GM23338 (cell line): ENCODE measurements at regions not wholly inside any gene's neighbourhood (a gene's known extent, or its start where the extent isn't known, plus 50 kb on each side); places are given as distances from the start of the nearest gene placed in this dataset.

Experiments used
- ATAC-seq: fragments of 200-7000 bp; cut with Tn5 transposase; 3 replicates; pipeline ENCODE4 v1.9.1; 2020
- DNase-seq: peaks from one replicate; pipeline ENCODE4 v3.0.0-alpha.2; 2015; ENCODE audit warnings: low spot score
- H2AFZ ChIP-seq: fragments of 200-600 bp; sonication (generic); 2 replicates; pipeline ENCODE4 v1.8.0; 2016; ENCODE audit warnings: antibody characterized with exemption, mild to moderate bottlenecking, moderate library complexity
- H3F3A ChIP-seq: fragments of 200-600 bp; sonication (generic); replicated peaks from 2 replicates; pipeline ENCODE4 v1.8.0; 2017; ENCODE audit warnings: antibody characterized with exemption, mixed run types, low read depth
- H3K27ac ChIP-seq: fragments of 200-600 bp; sonication (generic); 2 replicates; pipeline ENCODE4 v1.6.1; 2016; ENCODE audit warnings: low read depth
- H3K27me3 ChIP-seq: fragments of 200-600 bp; sonication (generic); 2 replicates; pipeline ENCODE4 v1.8.0; 2016; ENCODE audit warnings: mild to moderate bottlenecking, mixed run types, moderate library complexity; ENCODE audit not compliant: insufficient read depth
- H3K36me3 ChIP-seq: fragments of 200-600 bp; sonication (generic); 2 replicates; pipeline ENCODE4 v1.8.0; 2016; ENCODE audit warnings: mild to moderate bottlenecking; ENCODE audit not compliant: insufficient read depth
- H3K4me1 ChIP-seq: fragments of 200-600 bp; sonication (generic); 2 replicates; pipeline ENCODE4 v1.8.0; 2016; ENCODE audit warnings: mild to moderate bottlenecking, moderate library complexity; ENCODE audit not compliant: insufficient read depth
- H3K4me2 ChIP-seq: fragments of 200-600 bp; sonication (generic); 2 replicates; pipeline ENCODE4 v1.7.1; 2017; ENCODE audit warnings: mixed run types
- H3K4me3 ChIP-seq: fragments of 200-600 bp; sonication (generic); 2 replicates; pipeline ENCODE4 v1.6.1; 2016; ENCODE audit warnings: mixed run types
- H3K79me2 ChIP-seq: fragments of 200-600 bp; sonication (generic); replicated peaks from 2 replicates; pipeline ENCODE4 v1.8.0; 2017; ENCODE audit warnings: mild to moderate bottlenecking; ENCODE audit not compliant: insufficient read depth
- H3K9me2 ChIP-seq: fragments of 200-600 bp; sonication (generic); 2 replicates; pipeline ENCODE4 v1.8.0; 2017; ENCODE audit not compliant: insufficient read depth
- H4K20me1 ChIP-seq: fragments of 200-600 bp; sonication (generic); replicated peaks from 2 replicates; pipeline ENCODE4 v1.8.0; 2017; ENCODE audit warnings: mild to moderate bottlenecking; ENCODE audit not compliant: insufficient read depth
- H3K27ac Mint-ChIP-seq: 2 replicates; pipeline ENCODE4 v1.8.0; 2020; ENCODE audit warnings: inconsistent platforms, mild to moderate bottlenecking, moderate library complexity, mixed read lengths
- H3K27me3 Mint-ChIP-seq: 3 replicates; pipeline ENCODE4 v1.8.0; 2022; ENCODE audit warnings: low read depth, mild to moderate bottlenecking, moderate library complexity, mixed read lengths, inconsistent platforms; ENCODE audit not compliant: insufficient read depth, poor library complexity
- H3K36me3 Mint-ChIP-seq: 3 replicates; pipeline ENCODE4 v1.8.0; 2021; ENCODE audit warnings: low read depth, mild to moderate bottlenecking, inconsistent platforms, moderate library complexity, mixed read lengths
- H3K4me1 Mint-ChIP-seq: 3 replicates; pipeline ENCODE4 v1.8.0; 2020; ENCODE audit warnings: mild to moderate bottlenecking, inconsistent platforms, mixed read lengths
- H3K4me3 Mint-ChIP-seq: 3 replicates; pipeline ENCODE4 v1.8.0; 2021; ENCODE audit warnings: moderate library complexity, mild to moderate bottlenecking, inconsistent platforms, mixed read lengths
- H3K9me3 Mint-ChIP-seq: 3 replicates; pipeline ENCODE4 v1.8.0; 2020; ENCODE audit warnings: moderate library complexity, mild to moderate bottlenecking, inconsistent platforms, mixed read lengths
- CTCF ChIP-seq, 2 experiments: fragments of 200-600 bp in 1 of 2; sonication (generic) in 1 of 2; conservative IDR thresholded peaks; 2 replicates each; pipeline versions ENCODE4 v1.5.1 to v1.6.1; 2016 to 2017; ENCODE audit warnings: antibody characterized with exemption in 2 of 2, low read depth in 2 of 2, mild to moderate bottlenecking in 2 of 2, moderate library complexity in 1 of 2
- ETS1 ChIP-seq: IDR thresholded peaks from 2 replicates; pipeline ENCODE4 v1.6.1; 2016; ENCODE audit warnings: antibody characterized with exemption
- EZH2 ChIP-seq: fragments of 200-600 bp; sonication (generic); IDR thresholded peaks from one replicate; pipeline ENCODE4 v1.8.0; 2017; ENCODE audit warnings: antibody characterized with exemption, mild to moderate bottlenecking, low read depth; ENCODE audit not compliant: unreplicated experiment
- EZH2phosphoT487 ChIP-seq: fragments of 200-600 bp; sonication (generic); IDR thresholded peaks from one replicate; pipeline ENCODE4 v1.8.1; 2018; ENCODE audit warnings: antibody characterized with exemption; ENCODE audit not compliant: unreplicated experiment
- JUNB ChIP-seq: IDR thresholded peaks from one replicate; pipeline ENCODE4 v1.6.1; 2016; ENCODE audit warnings: antibody characterized with exemption; ENCODE audit not compliant: unreplicated experiment
- NANOG ChIP-seq: IDR thresholded peaks from 2 replicates; pipeline ENCODE4 v1.6.1; 2016; ENCODE audit warnings: antibody characterized with exemption, borderline replicate concordance
- POLR2AphosphoS5 ChIP-seq: IDR thresholded peaks from 2 replicates; pipeline ENCODE4 v1.6.1; 2016; ENCODE audit warnings: antibody characterized with exemption, low read depth
- REST ChIP-seq: IDR thresholded peaks from one replicate; pipeline ENCODE4 v1.6.1; 2018; ENCODE audit warnings: antibody characterized with exemption; ENCODE audit not compliant: unreplicated experiment
- STAT1 ChIP-seq: IDR thresholded peaks from one replicate; pipeline ENCODE4 v1.6.1; 2016; ENCODE audit warnings: antibody characterized with exemption; ENCODE audit not compliant: unreplicated experiment
- ZNF114 ChIP-seq: fragments of 250-450 bp; sonication (Bioruptor Pico); IDR thresholded peaks from 2 replicates; pipeline ENCODE4 v1.5.0; 2020; ENCODE audit warnings: mild to moderate bottlenecking, moderate library complexity
- ZNF331 ChIP-seq: fragments of 250-450 bp; sonication (Bioruptor Pico); IDR thresholded peaks from 2 replicates; pipeline ENCODE4 v1.5.0; 2020; ENCODE audit warnings: low read depth, mild to moderate bottlenecking, moderate library complexity

GRCh38 chr1:231092380-231092779 is 52.3 kb upstream of the FAM89A start (continued):
- no peak for TF ChIP-seq CTCF (conservative IDR thresholded peaks at IDR 0.05; ENCODE audit: low read depth in 2 of 2)
- no peak for TF ChIP-seq EZH2phosphoT487
- no peak for TF ChIP-seq ETS1
- TF ChIP-seq JUNB, result no peak
- no peak for TF ChIP-seq NANOG
- TF ChIP-seq ZNF331 (CRISPR knock-in tag), result no peak
- no peak for TF ChIP-seq ZNF114 (CRISPR knock-in tag)
- no peak for TF ChIP-seq REST
- no peak for TF ChIP-seq STAT1
- no peak for TF ChIP-seq POLR2AphosphoS5

GRCh38 chr1:231091831-231092301 is 51.8 kb upstream of the FAM89A start:
- peak overlapping the region; percentile 94; the same call in 1 of the 2 replicates for H2AFZ ChIP-seq
- DNase-seq, result peak; percentile 84
- no peaks in the 10 kb centered on the region for H3K79me2 ChIP-seq
- Mint-ChIP-seq H3K4me1 (no peaks in the 10 kb centered on the region), H3K9me3 (no peaks in the 10 kb centered on the region), H3K27me3 (peaks cover 5% of the 10 kb centered on the region), H3K36me3 (no peaks in the 10 kb centered on the region), H3K4me3 (no peak overlapping the region), H3K27ac (no peak overlapping the region)
- no peaks in the 10 kb centered on the region for H3K4me1 ChIP-seq
- H3K27ac ChIP-seq, result no peak overlapping the region
- H3K4me2 ChIP-seq, result no peak overlapping the region
- TF ChIP-seq EZH2 (no peak), STAT1 (no peak), CTCF (conservative IDR thresholded peaks at IDR 0.05; ENCODE audit: low read depth in 2 of 2) (peak; percentile 73 to 91), JUNB (no peak)
- no peaks in the 10 kb centered on the region for H3F3A ChIP-seq
- no peaks in the 10 kb centered on the region for H3K9me2 ChIP-seq
- H3K36me3 ChIP-seq, result no peaks in the 10 kb centered on the region
- H3K27me3 ChIP-seq, result 0 out of 2 replicates have a peak, but pooled peaks cover 10% of the 10 kb centered on the region
- H4K20me1 ChIP-seq, result no peaks in the 10 kb centered on the region
- no peak overlapping the region for H3K4me3 ChIP-seq
- ATAC-seq, result peak; percentile 96
